NCI-H1417 (cell line): ENCODE measurements at regions not wholly inside any gene's neighbourhood (a gene's known extent, or its start where the extent isn't known, plus 50 kb on each side); places are given as distances from the start of the nearest gene placed in this dataset.
"Not testable (repeated sequence)": the region's sequence is repeated elsewhere in the genome, so short reads cannot be mapped to it uniquely, and the experiment has no call there.

Experiments
- DNase-seq, 3 experiments: peaks; one replicate each; lab custom pipeline; 2025; lab: John Stamatoyannopoulos, UW

GRCh38 chr11:90438069-90438468, 215.2 kb upstream of the CHORDC1 start:
- DNase-seq = no peak

- DNase-seq = peak; percentile 14 to 68 (median 15)
Observed at GRCh38 chr11:90434858-90435257, 212.0 kb upstream of the CHORDC1 start.

GRCh38 chr11:90428836-90429235, 206.0 kb upstream of the CHORDC1 start:
- no peak for DNase-seq

GRCh38 chr11:90426442-90426841, 203.6 kb upstream of the CHORDC1 start:
- no peak for DNase-seq

GRCh38 chr11:90423378-90423777, 200.5 kb upstream of the CHORDC1 start:
- no peak for DNase-seq

GRCh38 chr11:90422787-90423186, 199.9 kb upstream of the CHORDC1 start:
- DNase-seq = not testable (repeated sequence)

GRCh38 chr11:90414221-90414620, 191.4 kb upstream of the CHORDC1 start:
- DNase-seq = peak in 1 of 3 experiments; percentile 12

- no peak for DNase-seq
Observed at GRCh38 chr11:90407350-90407749, 184.5 kb upstream of the CHORDC1 start.

GRCh38 chr11:90392692-90393091, 169.8 kb upstream of the CHORDC1 start:
- no peak for DNase-seq

- no peak for DNase-seq
Observed at GRCh38 chr11:90391756-90392155, 168.9 kb upstream of the CHORDC1 start.

- DNase-seq = no peak
Observed at GRCh38 chr11:90380206-90380605, 157.4 kb upstream of the CHORDC1 start.

GRCh38 chr11:90373971-90374370, 151.1 kb upstream of the CHORDC1 start:
- no peak for DNase-seq

- no peak for DNase-seq
Observed at GRCh38 chr11:90364527-90364926, 141.7 kb upstream of the CHORDC1 start.

GRCh38 chr11:90363739-90364138, 140.9 kb upstream of the CHORDC1 start:
- no peak for DNase-seq

- DNase-seq = peak in 1 of 3 experiments; percentile 13
Observed at GRCh38 chr11:90355200-90355599, 132.4 kb upstream of the CHORDC1 start.

- no peak for DNase-seq
Observed at GRCh38 chr11:90349731-90350130, 126.9 kb upstream of the CHORDC1 start.

- no peak for DNase-seq
Observed at GRCh38 chr11:90344546-90344945, 121.7 kb upstream of the CHORDC1 start.

GRCh38 chr11:90343673-90344072, 120.8 kb upstream of the CHORDC1 start:
- DNase-seq = no peak

GRCh38 chr11:90341986-90342385, 119.1 kb upstream of the CHORDC1 start:
- no peak for DNase-seq

GRCh38 chr11:90332415-90332814, 109.6 kb upstream of the CHORDC1 start:
- DNase-seq = no peak

GRCh38 chr11:90330632-90331031, 107.8 kb upstream of the CHORDC1 start:
- no peak for DNase-seq

GRCh38 chr11:90329043-90329442, 106.2 kb upstream of the CHORDC1 start:
- DNase-seq = no peak

- DNase-seq = no peak
Observed at GRCh38 chr11:90326647-90327046, 103.8 kb upstream of the CHORDC1 start.

- no peak for DNase-seq
Observed at GRCh38 chr11:90323289-90323688, 100.4 kb upstream of the CHORDC1 start.

- peak in 1 of 3 experiments; percentile 9 for DNase-seq
Observed at GRCh38 chr11:90321018-90321417, 98.2 kb upstream of the CHORDC1 start.
